Heart left ventricle (tissue), 13 donors: ENCODE measurements at regions not wholly inside any gene's neighbourhood (a gene's known extent, or its start where the extent isn't known, plus 50 kb on each side); places are given as distances from the start of the nearest gene placed in this dataset.

Source experiments
- POLR2A ChIP-seq, 2 donors: fragments of 450-650 bp; IDR thresholded peaks; one replicate each; pipeline ENCODE4 v1.6.1; 2017; ENCODE audit warnings: antibody characterized with exemption in 2 of 2, mild to moderate bottlenecking in 2 of 2, moderate library complexity in 2 of 2
- TF ChIP-seq, protein P1 (sequence below), 12 donors: fragments of 200-600 bp; sonication (generic) in 4 of 12; IDR thresholded peaks; one replicate each; pipeline versions ENCODE4 v1.5.0 to v1.8.0; 2018 to 2022; ENCODE audit warnings: antibody characterized with exemption in 12 of 12, mild to moderate bottlenecking in 5 of 12
- donor health status: ischemic (EF 13 %, LVEDD 7.1; RV severe dilation, severe dysfunction).
- donor health status: DM: no; HTN: yes; CAD: no.
- donor health status: DM: no; HTN: no; CAD: no.
- donor health status: ischemic (EF 25% LVEDD 6.9; RV normal size, moderate dysfunction).
- donor health status: ischemic (EF 25% LVEDD 5.7; RV mildly dilated, moderate dysfunction).
- donor health status: ischemic (EF 35%, LVEDD 5.7; RV mildly dilated, moderate dysfunction).
- donor health status: nonischemic (EF 11% LVEDD 7.7; RV severe dilation, severe dysfunction).
- donor health status: DM: yes; HTN: yes; CAD: no.
- donor health status: PGD.
- donor health status: ischemic (EF 29% LVEDD 5.4; RV normal size, mild dysfunction).
- donor health status: nonischemic (EF 23%, LVEDD 6.1; RV moderate dilation, normal function).

DNA sequence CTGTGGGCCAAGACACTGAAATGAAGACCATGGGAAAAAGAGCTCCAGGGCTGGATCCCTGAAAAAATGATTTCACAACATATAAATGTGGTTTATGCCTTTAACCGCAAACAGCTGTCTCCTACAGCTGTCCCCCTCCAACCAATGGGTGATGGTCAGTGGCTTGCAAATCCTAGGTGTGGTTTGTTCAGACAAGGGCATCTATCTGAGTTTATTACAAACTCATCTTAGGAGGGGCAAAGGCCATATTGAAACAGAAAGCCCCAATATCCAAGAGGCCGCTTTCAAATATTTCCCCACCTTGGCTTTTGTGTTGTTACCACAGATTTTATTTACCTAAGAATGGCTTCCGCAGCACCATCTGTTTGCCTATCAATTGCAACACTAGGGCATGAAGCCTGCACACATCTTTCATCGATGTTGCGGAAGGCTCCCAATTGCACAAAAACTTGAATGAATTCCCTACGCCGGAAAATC is 503.6 kb upstream of the AMELY start:
- TF ChIP-seq, protein P1, sequence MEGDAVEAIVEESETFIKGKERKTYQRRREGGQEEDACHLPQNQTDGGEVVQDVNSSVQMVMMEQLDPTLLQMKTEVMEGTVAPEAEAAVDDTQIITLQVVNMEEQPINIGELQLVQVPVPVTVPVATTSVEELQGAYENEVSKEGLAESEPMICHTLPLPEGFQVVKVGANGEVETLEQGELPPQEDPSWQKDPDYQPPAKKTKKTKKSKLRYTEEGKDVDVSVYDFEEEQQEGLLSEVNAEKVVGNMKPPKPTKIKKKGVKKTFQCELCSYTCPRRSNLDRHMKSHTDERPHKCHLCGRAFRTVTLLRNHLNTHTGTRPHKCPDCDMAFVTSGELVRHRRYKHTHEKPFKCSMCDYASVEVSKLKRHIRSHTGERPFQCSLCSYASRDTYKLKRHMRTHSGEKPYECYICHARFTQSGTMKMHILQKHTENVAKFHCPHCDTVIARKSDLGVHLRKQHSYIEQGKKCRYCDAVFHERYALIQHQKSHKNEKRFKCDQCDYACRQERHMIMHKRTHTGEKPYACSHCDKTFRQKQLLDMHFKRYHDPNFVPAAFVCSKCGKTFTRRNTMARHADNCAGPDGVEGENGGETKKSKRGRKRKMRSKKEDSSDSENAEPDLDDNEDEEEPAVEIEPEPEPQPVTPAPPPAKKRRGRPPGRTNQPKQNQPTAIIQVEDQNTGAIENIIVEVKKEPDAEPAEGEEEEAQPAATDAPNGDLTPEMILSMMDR (IDR thresholded peaks at IDR 0.05) = no peak
- no peak for TF ChIP-seq POLR2A (IDR thresholded peaks at IDR 0.05)
